GM13976 (cell line): ENCODE measurements at regions not wholly inside any gene's neighbourhood (a gene's known extent, or its start where the extent isn't known, plus 50 kb on each side); places are given as distances from the start of the nearest gene placed in this dataset.
"Not testable (repeated sequence)": the region's sequence is repeated elsewhere in the genome, so short reads cannot be mapped to it uniquely, and the experiment has no call there.

ENCODE experiments used
- DNase-seq: peaks from one replicate; pipeline ENCODE4 v3.0.0; 2012; ENCODE audit warnings: low spot score
- in situ Hi-C: fragments of 300-500 bp; cut with MboI; formaldehyde crosslinking; loops from one replicate; pipeline ENCODE4 v1.12.0; 2022; ENCODE audit warnings: low sequenced_read_pairs, mixed read lengths, inconsistent platforms; ENCODE audit not compliant: unreplicated experiment
- TF ChIP-seq, protein P1 (sequence below): IDR thresholded peaks from 2 replicates; pipeline ENCODE4 v1.5.1; 2012; ENCODE audit warnings: borderline replicate concordance, mild to moderate bottlenecking; ENCODE audit not compliant: insufficient read depth; ENCODE audit errors: extremely low read depth, missing control alignments, control extremely low read depth

DNA sequence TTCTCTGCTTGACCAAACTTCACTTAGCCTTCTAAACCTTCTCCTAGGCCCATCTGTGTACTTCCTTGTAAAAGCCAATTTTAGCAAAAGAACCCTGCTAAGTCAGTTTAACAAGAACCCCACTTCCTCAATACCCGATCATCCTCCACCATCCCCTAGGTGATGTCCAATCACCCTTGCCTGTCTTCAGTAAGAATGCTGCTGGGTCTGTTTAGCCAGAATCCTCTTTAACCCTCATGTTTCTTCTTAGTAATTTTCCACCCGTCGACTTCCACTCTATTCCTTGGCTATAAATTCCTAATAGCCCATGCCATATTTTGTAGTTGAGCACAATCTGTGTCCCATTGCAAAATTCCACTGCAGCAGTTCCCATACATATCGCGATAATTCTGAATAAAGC lies 780.0 kb upstream of the RAB6C start:
- TF ChIP-seq, protein P1, sequence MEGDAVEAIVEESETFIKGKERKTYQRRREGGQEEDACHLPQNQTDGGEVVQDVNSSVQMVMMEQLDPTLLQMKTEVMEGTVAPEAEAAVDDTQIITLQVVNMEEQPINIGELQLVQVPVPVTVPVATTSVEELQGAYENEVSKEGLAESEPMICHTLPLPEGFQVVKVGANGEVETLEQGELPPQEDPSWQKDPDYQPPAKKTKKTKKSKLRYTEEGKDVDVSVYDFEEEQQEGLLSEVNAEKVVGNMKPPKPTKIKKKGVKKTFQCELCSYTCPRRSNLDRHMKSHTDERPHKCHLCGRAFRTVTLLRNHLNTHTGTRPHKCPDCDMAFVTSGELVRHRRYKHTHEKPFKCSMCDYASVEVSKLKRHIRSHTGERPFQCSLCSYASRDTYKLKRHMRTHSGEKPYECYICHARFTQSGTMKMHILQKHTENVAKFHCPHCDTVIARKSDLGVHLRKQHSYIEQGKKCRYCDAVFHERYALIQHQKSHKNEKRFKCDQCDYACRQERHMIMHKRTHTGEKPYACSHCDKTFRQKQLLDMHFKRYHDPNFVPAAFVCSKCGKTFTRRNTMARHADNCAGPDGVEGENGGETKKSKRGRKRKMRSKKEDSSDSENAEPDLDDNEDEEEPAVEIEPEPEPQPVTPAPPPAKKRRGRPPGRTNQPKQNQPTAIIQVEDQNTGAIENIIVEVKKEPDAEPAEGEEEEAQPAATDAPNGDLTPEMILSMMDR, result no peak
- no peak for DNase-seq
- in situ Hi-C loops, result no loop called here

DNA sequence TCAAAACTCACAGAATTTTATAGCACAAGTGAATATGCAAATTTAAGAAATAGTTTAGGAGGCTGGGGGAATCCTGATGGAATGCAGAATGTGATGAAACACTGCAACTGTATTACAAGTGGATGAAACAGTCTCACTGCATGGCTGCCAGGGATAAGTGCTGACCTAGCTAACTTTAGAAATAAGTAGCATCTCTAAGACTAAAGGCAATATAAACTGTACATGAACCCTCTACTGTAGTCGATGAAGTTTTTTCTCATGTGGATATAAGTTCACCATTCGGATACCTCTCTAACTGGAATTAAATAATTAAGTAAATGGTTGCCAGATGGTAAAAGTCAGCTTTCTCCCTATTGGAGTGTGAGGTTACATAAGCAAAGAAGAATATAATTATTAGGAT lies 777.8 kb upstream of the RAB6C start:
- no peak for DNase-seq
- in situ Hi-C loops, result no loop called here
- TF ChIP-seq, protein P1, result no peak

DNA sequence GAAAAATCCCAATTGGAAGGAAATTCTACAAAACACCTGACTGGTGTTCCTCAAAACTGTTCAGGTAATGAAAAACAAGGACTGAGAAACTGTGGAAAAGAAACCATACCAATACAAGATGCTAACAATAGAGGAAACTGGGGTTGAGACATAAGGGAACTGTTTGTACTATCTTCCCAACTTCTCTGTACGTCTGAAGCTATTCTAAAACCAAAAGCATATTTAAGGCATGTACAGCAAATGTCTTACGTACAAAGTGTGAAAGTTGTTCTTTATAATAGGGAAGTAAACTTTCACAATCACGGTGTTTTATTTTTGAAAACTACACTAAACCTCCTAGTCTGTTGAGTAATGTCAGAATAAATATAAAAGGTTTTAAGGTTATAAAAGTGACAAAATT lies 776.1 kb upstream of the RAB6C start:
- TF ChIP-seq, protein P1, result no peak
- no peak for DNase-seq
- in situ Hi-C loops, result no loop called here

DNA sequence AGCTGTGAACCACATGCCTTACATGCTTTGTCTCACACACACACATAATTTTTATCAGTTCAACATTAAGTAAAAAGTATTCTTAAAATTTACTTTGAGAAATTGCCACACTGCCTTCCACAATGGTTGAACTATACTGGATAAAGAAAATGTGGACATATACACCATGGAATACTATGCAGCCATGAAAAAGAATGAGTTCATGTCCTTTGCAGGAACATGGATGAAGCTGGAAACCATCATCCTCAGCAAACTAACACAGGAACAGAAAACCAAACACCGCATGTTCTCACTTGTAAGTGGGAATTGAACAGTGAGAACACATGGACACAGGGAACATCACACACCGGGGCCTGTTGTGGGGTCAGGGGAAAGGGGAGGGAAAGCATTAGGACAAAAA lies 774.9 kb upstream of the RAB6C start:
- in situ Hi-C loops, DNase-seq: not testable (repeated sequence)

DNA sequence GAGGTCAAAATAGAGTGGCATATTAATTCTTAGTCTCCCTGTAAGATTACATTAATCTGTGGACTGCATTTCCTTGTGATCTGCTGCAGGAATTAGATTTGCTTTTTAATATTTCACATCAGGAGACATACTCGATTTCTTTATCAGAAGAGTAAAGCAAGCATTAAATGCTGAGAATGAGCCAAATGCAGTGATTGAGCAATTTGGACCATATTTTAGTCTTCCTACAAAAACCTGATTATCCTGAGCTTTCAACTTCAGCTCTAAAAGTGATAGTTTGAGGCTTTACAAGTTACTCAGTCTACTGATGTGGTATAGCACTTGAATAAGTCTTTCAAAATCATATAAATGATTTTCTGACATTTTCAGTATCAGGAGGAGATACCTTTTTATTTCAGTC lies 774.3 kb upstream of the RAB6C start:
- in situ Hi-C loops, result no loop called here
- no peak for DNase-seq
- TF ChIP-seq, protein P1, result no peak

DNA sequence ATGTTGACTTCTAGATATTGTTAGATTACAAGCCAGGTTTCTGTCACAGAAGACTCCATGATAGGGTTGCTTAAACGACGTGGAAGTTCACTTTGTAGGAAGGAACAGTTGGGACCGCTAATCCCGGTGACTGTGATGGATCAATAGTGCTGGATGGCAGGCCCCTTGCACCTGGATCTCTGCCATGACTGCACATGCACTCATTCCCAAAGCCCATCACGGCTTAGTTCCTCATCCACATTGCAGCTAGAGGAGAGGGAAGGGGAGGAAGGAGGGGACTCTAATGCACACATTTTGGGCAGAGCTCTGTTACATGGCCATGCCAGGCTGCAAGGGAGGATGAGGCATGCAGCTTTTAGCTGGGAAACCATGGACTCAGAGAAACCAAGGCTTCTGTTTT lies 773.7 kb upstream of the RAB6C start:
- DNase-seq, result no peak
- in situ Hi-C loops, result no loop called here
- TF ChIP-seq, protein P1, result no peak

DNA sequence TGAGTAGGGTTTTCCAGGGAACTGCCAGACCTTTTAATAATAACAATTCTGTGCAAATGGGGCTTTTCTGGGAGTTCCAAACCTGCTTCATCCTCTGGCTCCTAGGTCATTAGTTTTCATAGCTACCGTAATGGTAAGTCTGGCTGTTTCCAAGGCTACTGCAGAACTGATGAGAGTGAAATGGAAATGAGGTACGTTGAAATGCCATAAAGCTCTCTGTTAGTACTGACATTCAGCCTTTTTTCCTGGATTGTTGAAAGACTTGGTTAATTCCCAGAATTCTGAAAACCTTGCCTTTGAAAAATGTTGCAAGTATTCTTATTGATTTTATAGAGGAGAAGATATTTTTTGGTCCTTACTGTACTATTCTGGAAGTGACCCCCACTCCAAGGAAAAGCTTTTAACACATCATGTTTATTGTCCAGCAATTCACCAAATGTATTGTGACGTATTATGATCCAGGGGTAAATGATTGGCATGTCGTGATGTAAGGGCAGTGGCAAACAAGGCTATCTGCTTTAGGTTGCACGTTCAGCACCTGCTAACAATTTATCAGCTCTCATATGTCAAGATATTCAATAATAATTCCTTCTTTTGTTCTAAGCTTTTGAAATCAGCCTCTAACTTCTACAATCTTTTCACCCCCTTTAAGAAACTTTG lies 767.0 kb upstream of the RAB6C start:
- DNase-seq, result no peak
- TF ChIP-seq, protein P1, result no peak
- in situ Hi-C loops, result no loop called here
